ENCODE measurements at regions not wholly inside any gene's neighbourhood (a gene's known extent, or its start where the extent isn't known, plus 50 kb on each side); places are given as distances from the start of the nearest gene placed in this dataset.

DNA sequence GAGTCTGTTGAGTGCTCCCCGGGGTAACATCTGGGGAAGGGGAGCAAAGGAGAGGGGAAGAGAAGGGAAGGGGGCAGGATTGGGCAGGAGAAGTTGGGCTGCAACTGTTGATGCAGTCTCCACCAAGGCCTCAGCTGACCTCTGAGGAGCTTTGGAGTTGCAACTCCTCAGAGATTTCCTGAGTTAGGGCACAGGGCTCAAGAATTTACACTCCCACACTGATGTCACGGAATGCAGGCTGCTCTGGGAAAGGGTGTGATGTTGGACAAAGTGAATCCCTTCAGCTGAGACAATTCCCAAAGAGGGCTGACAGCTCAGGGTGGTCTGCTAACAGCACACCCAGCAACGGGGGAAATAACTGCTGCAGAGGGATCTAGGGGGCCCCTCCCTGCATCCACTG, 295.6 kb downstream of the PCNX1 start:
- TF ChIP-seq, protein P1, sequence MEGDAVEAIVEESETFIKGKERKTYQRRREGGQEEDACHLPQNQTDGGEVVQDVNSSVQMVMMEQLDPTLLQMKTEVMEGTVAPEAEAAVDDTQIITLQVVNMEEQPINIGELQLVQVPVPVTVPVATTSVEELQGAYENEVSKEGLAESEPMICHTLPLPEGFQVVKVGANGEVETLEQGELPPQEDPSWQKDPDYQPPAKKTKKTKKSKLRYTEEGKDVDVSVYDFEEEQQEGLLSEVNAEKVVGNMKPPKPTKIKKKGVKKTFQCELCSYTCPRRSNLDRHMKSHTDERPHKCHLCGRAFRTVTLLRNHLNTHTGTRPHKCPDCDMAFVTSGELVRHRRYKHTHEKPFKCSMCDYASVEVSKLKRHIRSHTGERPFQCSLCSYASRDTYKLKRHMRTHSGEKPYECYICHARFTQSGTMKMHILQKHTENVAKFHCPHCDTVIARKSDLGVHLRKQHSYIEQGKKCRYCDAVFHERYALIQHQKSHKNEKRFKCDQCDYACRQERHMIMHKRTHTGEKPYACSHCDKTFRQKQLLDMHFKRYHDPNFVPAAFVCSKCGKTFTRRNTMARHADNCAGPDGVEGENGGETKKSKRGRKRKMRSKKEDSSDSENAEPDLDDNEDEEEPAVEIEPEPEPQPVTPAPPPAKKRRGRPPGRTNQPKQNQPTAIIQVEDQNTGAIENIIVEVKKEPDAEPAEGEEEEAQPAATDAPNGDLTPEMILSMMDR (IDR thresholded peaks at IDR 0.05 in 2 of 3, conservative IDR thresholded peaks at IDR 0.05 in 1 of 3; ENCODE audit: insufficient read depth in 2 of 3, low read depth in 1 of 3, low read length in 3 of 3), result no peak
- TF ChIP-seq NR3C1 (CRISPR knock-in tag; IDR thresholded peaks at IDR 0.05) (no peak), ZNF507 (tag; conservative IDR thresholded peaks at IDR 0.05) (no peak), YY1 (IDR thresholded peaks at IDR 0.05; ENCODE audit: borderline replicate concordance in 1 of 3, control insufficient read depth in 1 of 3, extremely low read depth in 1 of 3, insufficient read depth in 3 of 3, insufficient read length in 1 of 3, insufficient replicate concordance in 2 of 3, low read depth in 1 of 3, low read length in 2 of 3) (no peak), KDM5B (IDR thresholded peaks at IDR 0.05; ENCODE audit: insufficient replicate concordance, low read depth, low read length) (no peak), JUN (IDR thresholded peaks at IDR 0.05; ENCODE audit: borderline replicate concordance, low read depth, low read length) (no peak), JUN (CRISPR knock-in tag; IDR thresholded peaks at IDR 0.05; ENCODE audit: borderline replicate concordance) (no peak), FOS (IDR thresholded peaks at IDR 0.05; ENCODE audit: extremely low read depth, insufficient read length) (no peak), TAF9B (IDR thresholded peaks at IDR 0.05; ENCODE audit: partially characterized antibody) (no peak), GTF2F1 (IDR thresholded peaks at IDR 0.05; ENCODE audit: low read depth, low read length) (no peak), HNRNPK (IDR thresholded peaks at IDR 0.05; ENCODE audit: low read depth, low read length, poor library complexity, severe bottlenecking) (no peak), RAD21 (CRISPR knock-in tag; conservative IDR thresholded peaks at IDR 0.05 in 1 of 2, IDR thresholded peaks at IDR 0.05 in 1 of 2) (no peak), ZNF655 (CRISPR knock-in tag; IDR thresholded peaks at IDR 0.05) (no peak)

Data from K562 (cell line).